ENCODE measurements at regions not wholly inside any gene's neighbourhood (a gene's known extent, or its start where the extent isn't known, plus 50 kb on each side); places are given as distances from the start of the nearest gene placed in this dataset.

GRCh38 chr13:54852831-54853230 lies 1824.2 kb downstream of the OLFM4 start:
- in situ Hi-C loops (cut with HindIII; ENCODE audit: low pct_unique_long_range_greater_than_20kb, low sequenced_read_pairs): no loop called here
- peak; percentile 0 for DNase-seq (ENCODE audit: low read depth)

DNA sequence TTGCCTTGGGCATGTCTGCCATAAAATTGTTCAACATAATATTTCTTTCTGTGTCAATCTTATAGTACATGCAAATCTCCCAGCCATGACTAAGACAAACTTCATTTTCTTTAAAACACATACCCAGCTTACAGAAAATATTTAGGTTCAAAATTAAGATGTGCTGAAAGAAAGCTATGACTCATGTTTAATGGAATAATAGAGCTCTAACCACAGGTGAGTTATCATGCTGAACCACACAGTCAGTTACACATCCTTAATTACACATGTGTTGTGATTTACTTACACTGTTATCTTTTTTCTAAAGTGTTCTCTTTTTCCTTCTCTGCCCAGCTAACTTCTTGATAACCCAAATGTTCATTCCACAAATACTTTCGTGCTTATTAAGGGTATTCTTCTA lies 1831.2 kb downstream of the OLFM4 start:
- in situ Hi-C loops (cut with HindIII; ENCODE audit: low pct_unique_long_range_greater_than_20kb, low sequenced_read_pairs): no loop called here
- DNase-seq (ENCODE audit: low read depth): no peak

GRCh38 chr13:54875111-54875510 lies 1846.5 kb downstream of the OLFM4 start:
- in situ Hi-C loops (cut with HindIII; ENCODE audit: low pct_unique_long_range_greater_than_20kb, low sequenced_read_pairs): no loop called here
- DNase-seq (ENCODE audit: low read depth): no peak

- in situ Hi-C loops (cut with HindIII; ENCODE audit: low pct_unique_long_range_greater_than_20kb, low sequenced_read_pairs): no loop called here
- no peak for DNase-seq (ENCODE audit: low read depth)
These were observed 1850.4 kb downstream of the OLFM4 start for GRCh38 chr13:54879036-54879435.

GRCh38 chr13:54884682-54885081 lies 1856.1 kb downstream of the OLFM4 start:
- in situ Hi-C loops (cut with HindIII; ENCODE audit: low pct_unique_long_range_greater_than_20kb, low sequenced_read_pairs): no loop called here
- DNase-seq (ENCODE audit: low read depth): no peak

GRCh38 chr13:54890976-54891375 lies 1862.4 kb downstream of the OLFM4 start:
- in situ Hi-C loops (cut with HindIII; ENCODE audit: low pct_unique_long_range_greater_than_20kb, low sequenced_read_pairs): no loop called here
- no peak for DNase-seq (ENCODE audit: low read depth)

GRCh38 chr13:54901316-54901715 lies 1872.7 kb downstream of the OLFM4 start:
- no peak for DNase-seq (ENCODE audit: low read depth)
- in situ Hi-C loops (cut with HindIII; ENCODE audit: low pct_unique_long_range_greater_than_20kb, low sequenced_read_pairs): no loop called here

GRCh38 chr13:54912367-54912766 lies 1883.8 kb downstream of the OLFM4 start:
- DNase-seq (ENCODE audit: low read depth): no peak
- in situ Hi-C loops (cut with HindIII; ENCODE audit: low pct_unique_long_range_greater_than_20kb, low sequenced_read_pairs): no loop called here

GRCh38 chr13:54913668-54914067 lies 1885.1 kb downstream of the OLFM4 start:
- DNase-seq (ENCODE audit: low read depth): no peak
- in situ Hi-C loops (cut with HindIII; ENCODE audit: low pct_unique_long_range_greater_than_20kb, low sequenced_read_pairs): no loop called here

DNA sequence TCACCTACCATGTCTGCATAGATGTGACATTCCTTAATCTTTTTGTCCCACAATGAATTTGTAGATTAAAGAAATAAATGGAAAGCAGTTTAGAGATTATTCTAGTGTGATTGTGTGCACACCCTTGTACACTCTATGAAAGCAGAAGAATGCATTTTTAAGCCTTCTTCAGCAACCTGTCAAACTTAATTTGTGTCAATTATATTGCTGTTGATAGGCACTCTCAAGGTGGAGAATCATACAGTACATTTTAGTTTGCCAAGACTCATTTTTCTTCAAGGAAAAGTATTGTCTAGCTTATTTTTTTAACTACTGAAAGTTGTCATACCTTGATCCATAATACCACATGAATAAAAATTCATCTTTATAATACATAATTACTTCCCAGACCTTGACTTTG lies 1898.9 kb downstream of the OLFM4 start:
- in situ Hi-C loops (cut with HindIII; ENCODE audit: low pct_unique_long_range_greater_than_20kb, low sequenced_read_pairs): no loop called here
- DNase-seq (ENCODE audit: low read depth): no peak

GRCh38 chr13:54928071-54928470 lies 1899.5 kb downstream of the OLFM4 start:
- in situ Hi-C loops (cut with HindIII; ENCODE audit: low pct_unique_long_range_greater_than_20kb, low sequenced_read_pairs): no loop called here
- no peak for DNase-seq (ENCODE audit: low read depth)

DNA sequence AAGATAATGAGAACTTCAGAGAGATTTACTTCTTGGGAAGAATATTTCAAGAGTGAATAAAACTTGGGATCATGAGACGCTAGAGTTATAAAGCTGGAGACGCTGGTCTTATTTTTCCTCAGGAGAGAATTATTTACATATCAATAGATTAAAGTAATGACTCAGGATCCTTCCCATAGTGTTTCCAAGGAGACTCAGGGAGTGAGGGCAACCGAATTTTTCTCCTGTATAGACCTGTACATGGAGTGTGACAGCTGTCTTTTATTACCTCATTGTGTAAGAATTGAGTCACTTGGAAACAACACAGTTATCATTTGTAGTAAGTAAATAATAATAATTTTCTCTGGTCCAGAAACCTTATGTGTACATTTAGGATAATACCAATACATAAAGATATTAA lies 1905.5 kb downstream of the OLFM4 start:
- in situ Hi-C loops (cut with HindIII; ENCODE audit: low pct_unique_long_range_greater_than_20kb, low sequenced_read_pairs): no loop called here

DNA sequence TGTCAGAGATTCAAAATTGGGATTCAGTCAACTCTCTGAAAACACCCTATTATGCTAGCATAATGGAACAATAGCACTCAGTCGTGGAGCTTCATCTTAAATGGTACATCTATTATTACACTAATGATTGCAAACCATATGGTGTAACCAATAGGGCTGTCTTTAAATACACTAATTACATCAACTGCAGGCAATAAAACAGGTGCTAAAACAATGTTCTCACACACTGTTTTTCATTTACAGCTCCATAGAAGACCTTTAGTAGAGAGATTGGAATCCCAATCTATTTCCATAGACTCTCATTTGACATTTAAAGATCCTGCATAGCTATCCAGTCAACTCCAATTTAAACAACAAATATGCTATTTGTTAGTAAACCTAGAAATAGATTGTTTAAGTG lies 1917.4 kb downstream of the OLFM4 start:
- DNase-seq (ENCODE audit: low read depth): no peak
- in situ Hi-C loops (cut with HindIII; ENCODE audit: low pct_unique_long_range_greater_than_20kb, low sequenced_read_pairs): no loop called here

More for the DNA sequence above, 1905.5 kb downstream of the OLFM4 start:
- DNase-seq (ENCODE audit: low read depth): no peak

DNA sequence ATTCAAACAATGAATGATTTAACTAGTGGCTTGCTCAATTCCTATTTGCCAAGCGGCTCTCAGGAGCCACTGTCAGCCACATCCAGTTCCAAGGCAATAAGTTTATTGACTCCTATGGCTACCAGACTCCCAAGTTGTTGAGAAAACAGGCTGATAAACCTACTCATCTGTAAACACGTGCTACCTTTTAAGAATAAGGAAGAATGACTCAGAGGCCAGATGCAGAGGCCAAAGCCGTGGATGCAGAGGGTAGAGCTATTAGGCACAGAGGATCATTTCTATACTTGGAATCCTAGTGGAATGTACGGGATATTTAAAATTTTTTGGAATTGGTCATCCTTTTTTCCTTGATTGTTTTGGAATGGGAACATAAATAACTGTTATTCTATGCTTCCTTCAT lies 1921.1 kb downstream of the OLFM4 start:
- in situ Hi-C loops (cut with HindIII; ENCODE audit: low pct_unique_long_range_greater_than_20kb, low sequenced_read_pairs): no loop called here
- DNase-seq (ENCODE audit: low read depth): no peak

GRCh38 chr13:54950546-54950945 lies 1921.9 kb downstream of the OLFM4 start:
- no peak for DNase-seq (ENCODE audit: low read depth)
- in situ Hi-C loops (cut with HindIII; ENCODE audit: low pct_unique_long_range_greater_than_20kb, low sequenced_read_pairs): no loop called here

DNA sequence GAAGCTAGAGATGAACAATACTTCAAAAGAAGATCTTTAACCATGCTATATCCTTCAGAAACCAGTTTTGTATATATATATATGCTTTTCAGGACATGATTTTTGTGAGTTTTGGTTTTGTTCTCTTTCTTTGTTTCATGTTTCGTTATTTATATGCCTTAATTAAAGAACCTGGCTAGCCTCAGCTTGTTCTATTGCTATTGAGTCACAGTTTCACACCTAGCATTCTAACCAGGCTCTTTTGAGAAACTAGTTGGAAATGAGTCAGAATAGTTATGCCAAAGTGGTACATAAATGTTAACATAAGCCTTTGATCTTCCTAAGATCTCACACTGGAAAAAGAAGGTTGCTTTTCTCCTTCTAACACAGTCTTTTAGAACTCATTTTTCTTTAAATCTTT lies 1925.2 kb downstream of the OLFM4 start:
- no peak for DNase-seq (ENCODE audit: low read depth)
- in situ Hi-C loops (cut with HindIII; ENCODE audit: low pct_unique_long_range_greater_than_20kb, low sequenced_read_pairs): no loop called here

- in situ Hi-C loops (cut with HindIII; ENCODE audit: low pct_unique_long_range_greater_than_20kb, low sequenced_read_pairs): no loop called here
- DNase-seq (ENCODE audit: low read depth): no peak
These were observed 1930.2 kb downstream of the OLFM4 start for GRCh38 chr13:54958781-54959180.

GRCh38 chr13:54965881-54966280 lies 1937.3 kb downstream of the OLFM4 start:
- in situ Hi-C loops (cut with HindIII; ENCODE audit: low pct_unique_long_range_greater_than_20kb, low sequenced_read_pairs): no loop called here
- DNase-seq (ENCODE audit: low read depth): peak; percentile 19

DNA sequence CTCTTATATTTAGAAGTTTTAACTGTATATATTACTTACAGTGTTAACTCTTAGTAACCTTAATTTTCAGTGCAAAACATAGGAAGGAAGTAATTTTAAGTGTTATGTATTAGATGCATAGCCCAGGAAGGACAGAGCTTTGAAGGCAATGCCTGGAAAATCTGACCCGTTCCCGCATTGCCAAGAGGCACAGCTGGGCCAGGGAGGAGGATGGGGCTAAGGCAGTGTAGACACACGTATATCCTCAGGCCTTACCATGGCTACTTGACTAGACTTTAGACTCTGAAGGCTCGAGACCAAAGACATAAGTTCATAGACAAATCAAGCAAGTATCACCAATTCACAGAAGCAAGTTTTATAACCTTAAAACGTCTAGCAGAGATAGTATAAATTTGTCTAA lies 1944.2 kb downstream of the OLFM4 start:
- in situ Hi-C loops (cut with HindIII; ENCODE audit: low pct_unique_long_range_greater_than_20kb, low sequenced_read_pairs): no loop called here
- DNase-seq (ENCODE audit: low read depth): no peak

- no peak for DNase-seq (ENCODE audit: low read depth)
- in situ Hi-C loops (cut with HindIII; ENCODE audit: low pct_unique_long_range_greater_than_20kb, low sequenced_read_pairs): no loop called here
These were observed 1947.1 kb downstream of the OLFM4 start for GRCh38 chr13:54975676-54976075.

DNA sequence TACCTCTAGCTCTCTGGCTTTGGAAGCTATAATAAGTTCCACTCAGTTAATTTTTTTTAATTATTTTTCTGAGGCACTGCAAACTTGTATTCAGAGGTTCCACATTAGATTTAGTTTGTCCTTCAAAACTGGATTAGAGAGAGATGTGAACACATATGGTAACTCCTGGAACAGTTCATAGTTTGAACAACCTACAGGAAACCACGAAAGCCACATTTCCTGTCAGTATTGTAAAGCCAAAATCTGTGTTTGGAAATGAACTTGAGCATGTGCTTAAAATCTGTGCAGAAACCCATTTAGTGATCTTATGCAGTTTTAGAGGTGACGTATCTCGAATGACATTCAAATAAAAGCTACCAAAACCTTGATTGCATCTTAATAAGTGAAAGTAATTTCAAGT lies 1952.0 kb downstream of the OLFM4 start:
- in situ Hi-C loops (cut with HindIII; ENCODE audit: low pct_unique_long_range_greater_than_20kb, low sequenced_read_pairs): no loop called here

More for the DNA sequence above, 1952.0 kb downstream of the OLFM4 start:
- DNase-seq (ENCODE audit: low read depth): no peak

Measured in Caki2 (cell line).